HG02840 (cell line): ENCODE measurements at regions not wholly inside any gene's neighbourhood (a gene's known extent, or its start where the extent isn't known, plus 50 kb on each side); places are given as distances from the start of the nearest gene placed in this dataset.
"Not testable (repeated sequence)": the region's sequence is repeated elsewhere in the genome, so short reads cannot be mapped to it uniquely, and the experiment has no call there.

Source experiments
- ATAC-seq: cut with Tn5 transposase; IDR thresholded peaks from one replicate; pipeline ENCODE4 v1.9.1; 2021; ENCODE audit warnings: mild to moderate bottlenecking, moderate library complexity, moderate number of reproducible peaks; ENCODE audit not compliant: unreplicated experiment, low FRiP score

GRCh38 chr2:2909086-2910035, 468.3 kb downstream of the EIPR1 start:
- no peak for ATAC-seq

DNA sequence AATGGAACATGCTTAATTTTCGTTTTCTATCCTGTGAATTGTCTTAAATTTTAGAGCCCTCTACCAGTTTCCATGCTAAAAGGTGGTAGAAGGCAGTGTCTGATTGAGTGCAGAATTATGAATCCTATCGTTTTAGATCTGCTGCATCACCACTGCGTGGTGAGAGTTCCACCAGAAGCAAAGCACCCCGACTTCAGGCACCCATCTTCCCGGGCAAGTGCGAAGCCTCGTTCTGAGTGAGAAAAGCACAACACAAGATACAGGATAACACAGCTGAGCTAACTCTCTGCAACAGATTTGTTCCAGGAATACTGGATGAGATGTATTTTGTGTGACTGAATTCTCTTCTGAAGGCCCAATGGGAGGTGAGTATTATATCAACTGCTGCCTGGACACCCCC, 471.5 kb downstream of the EIPR1 start:
- ATAC-seq, result no peak

GRCh38 chr2:2904721-2905350, 472.8 kb downstream of the EIPR1 start:
- no peak for ATAC-seq

GRCh38 chr2:2902547-2903281, 474.9 kb downstream of the EIPR1 start:
- no peak for ATAC-seq

DNA sequence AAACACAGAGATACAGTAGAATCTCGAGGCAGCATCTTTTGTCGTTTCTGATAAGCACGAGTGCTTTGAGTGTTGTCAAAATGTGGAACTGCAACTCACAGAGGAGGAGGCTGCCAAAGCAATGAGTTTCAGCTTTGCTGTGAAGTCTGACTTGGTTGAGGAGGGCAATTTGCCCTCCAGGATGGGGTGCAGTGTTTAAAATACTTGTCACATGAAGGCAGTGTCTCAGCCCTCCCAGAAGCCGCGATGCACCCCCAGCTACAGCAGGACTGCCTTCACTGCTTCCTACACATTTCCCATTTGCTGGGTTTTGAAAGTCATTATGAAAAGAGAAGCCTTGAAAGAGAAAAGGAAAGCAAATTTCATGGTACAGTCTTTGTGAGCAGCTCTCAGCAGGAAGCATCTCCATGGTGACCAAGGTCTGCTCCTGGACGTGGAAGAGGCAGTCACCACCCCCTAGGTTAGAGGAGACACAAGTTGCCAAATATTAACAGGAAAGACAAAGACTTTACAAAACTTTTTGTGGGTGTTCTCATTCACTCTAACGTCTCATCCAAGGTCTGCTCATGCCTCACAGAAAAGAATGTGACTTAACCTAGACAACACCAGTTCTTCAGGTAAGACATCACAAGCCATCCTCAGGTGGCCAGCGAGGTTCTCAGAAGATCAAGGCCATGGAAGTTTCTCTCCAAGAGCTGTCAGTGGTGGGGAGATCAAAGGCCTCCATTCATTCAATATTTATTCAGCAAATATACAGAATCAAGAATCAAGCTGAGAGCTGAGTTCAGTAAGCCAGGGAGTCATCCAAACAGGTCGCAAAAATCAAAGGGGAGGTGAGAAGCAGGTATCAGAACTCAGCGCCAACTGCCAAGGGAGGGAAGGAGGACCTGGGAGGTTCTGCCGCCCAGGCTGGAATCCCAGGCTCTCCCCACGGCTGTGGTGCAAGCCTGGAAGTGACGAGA, 476.0 kb downstream of the EIPR1 start:
- peak; percentile 75 for ATAC-seq

GRCh38 chr2:2899826-2900225, 477.8 kb downstream of the EIPR1 start:
- ATAC-seq, result no peak

DNA sequence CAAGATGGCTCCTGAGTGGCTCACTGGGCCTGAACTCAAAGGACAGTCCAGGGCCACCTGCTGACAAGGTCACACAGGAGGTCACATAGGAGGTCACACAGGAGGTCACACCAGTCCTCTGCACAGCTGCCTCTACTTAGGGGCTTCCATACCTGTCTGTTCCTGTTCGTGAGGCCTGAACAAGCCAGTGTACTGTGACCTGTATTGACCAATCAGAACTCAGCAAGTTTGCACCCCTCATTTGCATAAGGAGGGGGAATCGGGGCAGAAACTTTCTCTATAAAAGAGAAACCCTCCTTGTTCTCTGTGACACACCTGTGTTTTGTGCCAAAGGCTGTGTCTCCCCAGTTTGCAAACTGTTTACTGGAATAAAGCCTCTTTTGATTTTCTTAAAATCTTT, 478.9 kb downstream of the EIPR1 start:
- no peak for ATAC-seq

DNA sequence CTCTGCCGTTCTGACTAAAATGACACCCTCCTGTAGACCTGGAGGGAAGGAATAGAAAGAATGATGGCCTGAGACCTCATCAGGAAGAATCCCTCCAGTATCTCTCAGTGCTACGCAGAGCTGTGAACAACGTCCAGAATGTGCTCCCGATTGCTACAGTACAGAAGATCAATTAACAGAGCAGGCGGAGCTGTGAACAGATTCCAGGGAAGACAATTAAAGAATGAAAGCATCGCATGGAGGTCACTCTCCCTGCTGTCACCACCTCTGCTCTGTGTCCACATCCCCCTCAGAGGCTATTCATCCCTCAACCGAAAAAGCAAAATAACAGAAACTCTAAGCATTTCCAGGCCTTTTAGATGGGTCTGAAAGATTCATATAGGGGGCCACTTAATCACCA, 481.0 kb downstream of the EIPR1 start:
- ATAC-seq, result no peak

DNA sequence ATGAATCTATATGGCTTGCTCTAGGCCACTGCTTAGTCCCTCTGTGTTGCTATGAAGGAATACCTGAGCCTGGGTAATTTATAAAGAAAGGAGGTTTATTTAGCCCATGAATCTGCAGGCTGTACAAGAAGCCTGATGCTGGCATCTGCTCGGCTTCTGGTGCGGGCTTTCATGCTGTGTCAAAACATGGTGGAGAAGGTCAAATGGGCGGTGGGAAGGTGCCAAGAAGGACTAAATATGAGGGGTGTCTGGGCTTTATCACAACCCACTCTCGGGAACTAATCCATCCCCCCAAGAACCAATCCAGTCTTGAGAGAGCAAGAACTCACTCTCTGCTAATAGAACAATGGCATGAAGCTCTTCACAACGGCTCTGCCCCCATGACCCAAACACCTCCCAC, 481.6 kb downstream of the EIPR1 start:
- no peak for ATAC-seq

GRCh38 chr2:2894011-2894410, 483.6 kb downstream of the EIPR1 start:
- ATAC-seq, result not testable (repeated sequence)

GRCh38 chr2:2892892-2893291, 484.7 kb downstream of the EIPR1 start:
- ATAC-seq, result no peak

GRCh38 chr2:2892378-2892777, 485.2 kb downstream of the EIPR1 start:
- ATAC-seq, result no peak

GRCh38 chr2:2890901-2891300, 486.7 kb downstream of the EIPR1 start:
- no peak for ATAC-seq

DNA sequence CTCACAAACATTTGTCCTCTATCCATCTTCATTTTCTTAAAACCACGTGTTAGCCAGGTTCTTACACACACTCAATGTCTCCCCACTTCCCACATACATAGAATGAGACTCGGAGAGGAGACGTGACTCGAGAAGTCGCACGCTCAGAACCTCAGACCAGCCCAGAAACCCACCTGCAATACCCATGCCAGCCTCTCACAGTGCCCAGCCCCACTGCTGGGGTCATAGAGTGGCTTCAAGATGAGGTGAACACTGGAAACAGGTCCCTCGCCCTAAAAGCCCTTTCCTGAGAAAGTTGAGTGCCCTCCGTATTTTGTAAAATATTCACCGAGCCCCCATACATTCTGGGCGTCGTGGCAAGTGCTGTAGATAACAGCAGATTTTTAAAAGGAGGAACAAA, 487.4 kb downstream of the EIPR1 start:
- no peak for ATAC-seq

GRCh38 chr2:2889646-2890045, 488.0 kb downstream of the EIPR1 start:
- ATAC-seq, result no peak

DNA sequence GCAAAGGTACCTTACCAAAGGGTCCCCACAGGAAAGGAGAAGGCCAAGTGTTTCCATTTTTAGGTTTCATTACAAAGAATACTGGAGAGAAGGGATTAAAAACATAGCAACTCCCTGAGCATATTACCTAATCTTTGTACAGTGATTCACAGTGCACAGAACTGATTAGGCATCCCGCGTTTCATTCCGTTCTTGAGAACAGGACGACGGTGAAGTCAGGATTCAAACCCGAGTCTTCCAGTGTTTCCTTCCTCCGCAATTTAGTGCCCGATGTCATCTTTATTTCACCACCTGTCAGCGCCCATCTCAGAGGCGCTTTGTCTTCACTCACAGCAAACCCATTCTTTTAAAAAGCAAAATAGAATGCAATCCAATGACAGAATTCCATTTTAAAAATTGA, 488.5 kb downstream of the EIPR1 start:
- ATAC-seq, result no peak

- ATAC-seq, result no peak
Observed at GRCh38 chr2:2887772-2888387, 489.7 kb downstream of the EIPR1 start.

DNA sequence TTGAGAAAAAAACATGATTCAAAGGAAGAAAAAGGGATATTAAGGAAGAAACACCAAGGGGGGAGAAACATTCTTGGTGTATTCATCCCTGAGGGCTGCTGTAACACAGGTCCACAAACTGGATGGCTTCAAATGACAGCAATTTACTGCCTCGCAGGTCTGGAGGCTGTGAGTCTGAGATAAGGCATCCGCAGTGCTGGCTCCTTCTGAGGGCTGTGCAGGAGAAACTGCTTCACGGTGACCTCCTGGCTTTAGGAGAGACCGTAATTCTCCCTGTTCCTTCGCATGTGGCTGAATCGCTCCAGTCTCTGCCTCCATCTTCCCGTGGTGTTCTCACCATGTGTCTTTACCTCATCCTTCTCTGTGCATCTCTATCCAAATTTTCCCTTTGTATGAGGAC, 490.7 kb downstream of the EIPR1 start:
- ATAC-seq, result no peak

- ATAC-seq, result no peak
Observed at GRCh38 chr2:2881499-2881898, 496.1 kb downstream of the EIPR1 start.

DNA sequence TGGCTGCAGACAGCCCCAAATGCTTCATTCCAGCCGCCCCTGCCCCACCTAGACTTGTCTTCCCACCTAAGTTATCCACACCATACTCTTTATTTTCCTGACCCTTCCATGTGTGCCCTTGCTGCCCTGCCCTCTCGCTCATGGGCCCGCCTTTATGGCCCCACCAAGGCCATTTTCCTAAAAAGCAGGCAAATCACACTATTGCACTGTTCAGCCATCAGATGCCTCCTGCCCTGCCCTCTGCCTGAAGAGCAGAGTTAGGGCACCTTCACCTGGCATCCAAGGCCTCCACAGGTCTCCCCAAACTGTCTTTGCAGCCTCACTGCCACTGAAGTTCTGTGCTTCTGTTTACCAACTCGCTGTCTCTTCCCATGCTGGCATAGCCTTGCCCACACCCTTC, 496.7 kb downstream of the EIPR1 start:
- no peak for ATAC-seq
